NCI-H2227 (cell line): ENCODE measurements at regions not wholly inside any gene's neighbourhood (a gene's known extent, or its start where the extent isn't known, plus 50 kb on each side); places are given as distances from the start of the nearest gene placed in this dataset.

Experiments used
- DNase-seq: peaks from one replicate; lab custom pipeline; 2025; ENCODE audit not compliant: unreplicated experiment; lab: John Stamatoyannopoulos, UW

DNA sequence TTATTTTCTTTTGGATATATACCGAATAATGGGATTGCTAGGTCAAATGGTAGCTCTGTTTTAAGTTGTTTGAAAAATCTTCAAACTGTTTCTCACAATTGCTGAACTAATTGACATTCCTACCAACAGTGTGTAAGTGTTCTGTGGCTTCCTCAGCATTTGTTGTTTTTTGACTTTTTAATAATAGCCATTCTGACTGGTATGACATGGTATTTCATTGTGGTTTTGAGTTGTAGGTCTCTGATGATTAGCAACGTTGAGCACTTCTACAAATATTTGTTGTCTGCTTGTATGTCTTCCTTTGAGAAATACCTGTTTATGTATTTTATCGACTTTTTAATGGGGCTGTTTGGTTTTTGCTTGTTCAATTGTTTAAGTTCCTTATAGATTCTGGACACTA is 680.1 kb upstream of the GRIA3 start:
- DNase-seq: no peak

DNA sequence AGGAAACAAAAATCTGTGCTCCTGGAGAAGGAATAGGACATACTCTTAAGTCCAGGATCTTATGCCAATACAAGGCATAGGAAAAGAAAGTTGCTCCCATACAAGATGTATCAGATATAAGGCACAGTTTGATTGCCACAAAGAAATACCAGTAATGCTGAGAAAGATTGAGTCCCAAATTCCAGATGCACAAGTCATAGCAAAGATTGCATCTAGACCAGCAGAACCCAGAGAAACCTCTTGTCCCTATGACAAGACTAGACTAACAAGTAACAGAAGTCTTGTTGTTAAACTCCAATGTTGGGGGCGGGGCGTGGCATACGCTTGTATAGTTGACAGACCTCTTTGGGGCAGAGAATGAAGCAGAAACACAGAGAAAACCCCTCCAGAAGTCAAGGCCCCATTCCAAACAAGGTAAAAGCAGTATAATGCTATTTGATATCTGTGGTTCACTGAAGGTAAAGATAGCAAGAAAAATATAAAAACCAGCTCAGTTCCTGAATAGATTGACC is 671.5 kb upstream of the GRIA3 start:
- no peak for DNase-seq

GRCh38 chrX:122517786-122518185 is 666.3 kb upstream of the GRIA3 start:
- no peak for DNase-seq

- no peak for DNase-seq
Measured at GRCh38 chrX:122545778-122546177, 638.3 kb upstream of the GRIA3 start.

DNA sequence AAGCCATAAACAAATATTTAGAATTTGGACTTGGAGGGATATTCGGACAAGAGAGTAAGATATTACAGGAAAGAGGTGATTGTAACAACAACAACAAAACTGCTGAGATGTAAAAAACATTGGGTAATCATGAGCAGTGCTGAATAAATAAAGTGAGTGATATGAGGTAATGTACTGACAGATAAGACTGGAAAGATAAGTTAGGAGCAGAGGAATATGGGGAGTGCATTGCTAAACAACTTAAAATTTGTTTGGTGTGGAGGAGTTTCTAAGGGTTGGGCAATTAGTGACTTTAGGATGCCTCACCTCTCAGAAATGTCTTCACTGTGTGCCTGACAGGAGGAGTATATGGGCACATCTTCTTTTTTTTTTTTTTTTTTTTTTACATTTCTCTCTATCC is 637.8 kb upstream of the GRIA3 start:
- DNase-seq: no peak

- no peak for DNase-seq
Measured at GRCh38 chrX:122552286-122552800, 631.7 kb upstream of the GRIA3 start.

GRCh38 chrX:122555925-122556324 is 628.2 kb upstream of the GRIA3 start:
- no peak for DNase-seq

DNA sequence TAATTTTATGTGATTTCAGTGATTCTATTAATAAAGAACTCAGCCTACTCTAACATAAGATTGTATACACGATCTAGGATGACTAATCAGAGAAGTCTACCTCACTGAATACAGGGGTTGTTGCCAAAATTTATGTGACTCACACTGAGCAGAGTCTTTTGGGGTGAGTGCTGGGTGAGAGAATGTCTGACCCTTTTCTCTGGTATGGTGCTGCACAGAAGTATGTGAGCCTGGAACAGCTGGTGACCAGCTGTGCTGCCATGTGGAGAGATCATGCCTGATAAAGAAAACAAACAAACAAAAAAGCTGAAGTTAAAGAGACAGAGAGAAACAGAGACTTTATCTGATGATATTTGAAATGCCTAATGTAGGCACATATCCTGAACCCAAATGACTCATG is 618.1 kb upstream of the GRIA3 start:
- no peak for DNase-seq

GRCh38 chrX:122566401-122566800 is 617.7 kb upstream of the GRIA3 start:
- no peak for DNase-seq

GRCh38 chrX:122567911-122568310 is 616.2 kb upstream of the GRIA3 start:
- DNase-seq: no peak

DNA sequence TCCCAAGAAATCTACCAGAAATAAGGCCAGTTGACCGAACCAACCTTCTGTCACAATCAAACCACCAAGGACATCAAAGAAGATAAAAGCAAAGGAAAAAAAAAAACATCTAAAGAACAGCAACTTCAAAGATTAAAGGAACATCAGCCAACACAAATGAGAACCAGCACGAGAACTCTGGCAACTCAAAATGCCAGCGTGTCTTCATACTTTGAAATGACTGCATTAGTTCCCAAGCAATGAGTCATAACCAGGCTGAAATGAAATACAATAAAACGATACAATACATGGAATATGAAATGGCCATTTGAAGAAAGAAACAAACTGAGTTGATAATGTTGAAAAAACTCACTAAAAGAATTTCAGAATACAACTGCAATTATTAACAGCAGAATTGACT is 611.6 kb upstream of the GRIA3 start:
- no peak for DNase-seq

DNA sequence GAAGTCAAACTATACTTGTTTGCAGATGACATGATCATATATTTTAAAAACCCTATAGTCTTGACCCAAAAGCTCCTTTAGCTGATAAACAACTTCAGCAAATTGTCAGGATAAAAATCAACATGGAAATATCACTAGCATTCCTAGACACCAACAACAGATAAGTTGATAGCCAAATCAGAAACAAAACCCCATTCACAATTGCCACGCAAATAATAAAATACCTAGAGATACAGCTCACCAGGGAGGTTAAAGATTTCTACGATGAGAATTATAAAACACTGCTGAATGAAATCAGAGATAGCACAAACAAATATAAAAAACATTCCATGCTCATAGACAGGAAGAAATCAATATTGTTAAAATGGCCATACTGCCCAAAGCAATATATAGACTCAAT is 605.0 kb upstream of the GRIA3 start:
- no peak for DNase-seq

GRCh38 chrX:122579526-122579925 is 604.6 kb upstream of the GRIA3 start:
- no peak for DNase-seq

GRCh38 chrX:122582280-122582974 is 601.7 kb upstream of the GRIA3 start:
- DNase-seq: no peak

GRCh38 chrX:122582975-122583305 is 601.1 kb upstream of the GRIA3 start:
- DNase-seq: no peak

DNA sequence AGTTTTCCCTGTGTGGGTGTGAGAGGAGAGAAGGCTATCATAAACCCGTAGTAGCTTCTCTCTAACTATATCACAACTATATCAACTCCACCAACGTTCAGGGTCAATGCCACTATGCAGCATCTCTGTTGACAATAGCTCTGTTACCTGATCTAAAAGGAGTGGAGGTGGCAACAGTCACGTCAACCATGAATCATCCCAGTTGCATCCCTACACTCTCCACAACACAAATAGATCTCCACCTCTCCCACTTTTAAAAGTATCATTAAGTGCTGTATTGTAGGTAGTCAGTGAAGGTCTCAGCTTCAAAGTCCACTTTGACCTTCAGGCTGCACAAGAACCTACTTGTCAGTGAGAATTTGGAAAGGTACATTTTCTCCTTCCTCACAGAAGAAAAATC is 600.5 kb upstream of the GRIA3 start:
- no peak for DNase-seq

DNA sequence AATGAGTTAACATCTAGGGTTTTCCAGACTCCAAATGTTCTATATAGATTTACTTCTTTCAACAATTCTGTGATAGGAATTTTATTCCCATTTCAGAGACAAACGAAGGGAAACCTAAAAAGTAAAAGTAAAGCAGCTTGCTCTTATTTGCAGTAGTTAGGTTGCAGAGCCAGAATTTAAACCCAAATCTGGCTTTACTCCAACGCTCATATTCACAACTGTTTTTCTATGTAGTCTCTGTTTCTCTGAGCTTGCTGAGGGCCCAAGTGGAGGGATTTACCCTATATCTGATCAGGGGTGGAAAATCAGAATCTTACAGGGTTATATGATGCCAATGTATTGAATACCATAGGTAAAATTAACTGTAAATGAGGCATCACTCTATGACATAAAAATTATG is 599.1 kb upstream of the GRIA3 start:
- no peak for DNase-seq

- DNase-seq: no peak
Measured at GRCh38 chrX:122586831-122587230, 597.2 kb upstream of the GRIA3 start.

DNA sequence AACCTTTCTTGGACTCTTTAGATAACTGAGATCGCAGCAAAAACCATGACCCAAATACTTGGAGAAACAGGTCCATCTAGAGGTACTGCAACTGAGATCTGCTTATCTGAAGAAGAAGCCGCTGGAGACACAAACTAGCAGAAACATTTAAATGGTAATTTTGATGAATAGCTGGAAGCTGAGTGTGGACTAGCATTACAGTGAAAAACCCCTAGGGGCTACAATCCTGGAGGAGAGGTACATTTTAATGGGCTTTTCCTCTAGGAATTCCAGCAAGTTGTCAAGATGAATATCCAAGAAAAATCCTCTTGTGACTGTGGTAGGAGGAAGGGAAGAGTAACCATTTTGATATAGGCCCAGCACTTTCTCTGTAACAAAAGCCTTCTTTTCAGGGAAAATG is 592.5 kb upstream of the GRIA3 start:
- no peak for DNase-seq

DNA sequence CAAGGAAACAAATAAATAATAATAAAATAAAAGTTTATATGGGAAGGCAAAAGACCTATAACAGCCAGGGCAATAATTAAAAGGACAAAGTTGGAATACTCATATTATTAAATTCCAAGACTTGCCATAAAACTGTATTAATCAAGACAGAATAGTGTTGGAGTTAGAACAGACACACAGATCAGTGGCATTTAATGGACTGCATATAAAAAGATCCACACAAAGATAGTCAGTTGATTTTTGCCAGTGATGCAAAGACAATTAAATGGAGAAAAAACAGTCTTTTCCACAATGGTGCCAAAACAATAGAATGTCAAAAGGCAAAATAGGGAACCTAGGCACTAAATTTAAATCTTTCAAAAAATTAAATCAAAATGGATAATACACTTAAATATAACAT is 587.1 kb upstream of the GRIA3 start:
- DNase-seq: no peak

- DNase-seq: no peak
Measured at GRCh38 chrX:122622795-122623194, 561.3 kb upstream of the GRIA3 start.

GRCh38 chrX:122625239-122625638 is 558.8 kb upstream of the GRIA3 start:
- DNase-seq: no peak

GRCh38 chrX:122625821-122626220 is 558.3 kb upstream of the GRIA3 start:
- no peak for DNase-seq
